NCI-H2107 treated with DMSO at 0.1 percent for 48 hours (cell line): ENCODE measurements at regions not wholly inside any gene's neighbourhood (a gene's known extent, or its start where the extent isn't known, plus 50 kb on each side); places are given as distances from the start of the nearest gene placed in this dataset.

Experiments
- DNase-seq: peaks from one replicate; lab custom pipeline; 2025; ENCODE audit not compliant: unreplicated experiment; lab: John Stamatoyannopoulos, UW

DNA sequence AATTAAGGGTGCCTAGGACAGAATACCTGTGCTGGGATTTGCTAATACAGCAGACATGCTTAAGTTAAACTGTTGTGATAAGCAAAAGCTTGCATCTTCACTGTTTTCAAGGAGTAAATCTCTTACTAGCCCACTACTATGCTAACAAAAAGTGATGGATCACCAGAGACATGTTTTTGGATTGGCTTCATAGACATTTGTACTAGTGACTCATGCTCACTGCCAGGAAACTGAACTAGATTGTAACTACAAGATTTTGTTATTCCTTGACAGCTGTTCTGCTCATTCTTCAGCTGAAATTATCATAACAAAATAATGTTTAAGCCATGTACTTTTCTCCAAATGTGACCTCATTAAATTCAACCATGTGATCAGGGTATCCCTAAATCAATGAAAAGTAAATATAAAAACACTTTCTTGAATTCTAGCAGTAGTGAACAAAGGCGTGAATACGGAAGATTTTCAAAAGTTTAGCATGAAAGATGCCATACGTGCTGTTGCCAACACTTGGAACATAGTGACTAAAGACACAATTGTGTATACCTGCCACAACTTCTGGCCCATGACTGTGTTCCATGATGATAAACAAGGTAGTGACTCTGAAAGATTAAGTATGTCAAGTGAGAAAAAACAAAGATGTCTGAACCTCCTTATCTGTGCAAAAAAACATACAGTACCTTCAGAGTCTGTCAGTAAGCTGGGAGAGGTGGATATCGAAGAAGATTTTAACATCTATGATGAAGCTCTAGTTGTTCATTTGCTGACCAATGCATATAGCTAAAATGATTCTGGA lies 154.0 kb downstream of the BTC start:
- no peak for DNase-seq

DNA sequence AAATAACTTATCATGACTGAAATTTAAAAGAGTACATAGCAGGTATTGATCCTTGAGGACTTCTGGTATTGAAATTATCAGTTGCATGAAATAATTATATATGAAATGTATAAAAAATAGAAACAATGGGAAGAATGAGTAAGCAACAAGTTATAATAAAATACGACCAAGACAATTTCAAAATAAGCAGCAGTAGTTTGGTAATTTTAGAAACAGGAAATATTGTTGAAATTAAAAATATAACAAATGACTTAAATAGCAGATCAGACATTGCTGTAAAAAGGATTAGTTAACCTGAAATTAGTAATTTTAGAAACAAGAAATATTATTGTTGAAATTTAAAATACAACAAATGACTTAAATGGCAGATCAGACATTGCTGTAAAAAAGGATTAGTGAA lies 152.3 kb downstream of the BTC start:
- DNase-seq = no peak

DNA sequence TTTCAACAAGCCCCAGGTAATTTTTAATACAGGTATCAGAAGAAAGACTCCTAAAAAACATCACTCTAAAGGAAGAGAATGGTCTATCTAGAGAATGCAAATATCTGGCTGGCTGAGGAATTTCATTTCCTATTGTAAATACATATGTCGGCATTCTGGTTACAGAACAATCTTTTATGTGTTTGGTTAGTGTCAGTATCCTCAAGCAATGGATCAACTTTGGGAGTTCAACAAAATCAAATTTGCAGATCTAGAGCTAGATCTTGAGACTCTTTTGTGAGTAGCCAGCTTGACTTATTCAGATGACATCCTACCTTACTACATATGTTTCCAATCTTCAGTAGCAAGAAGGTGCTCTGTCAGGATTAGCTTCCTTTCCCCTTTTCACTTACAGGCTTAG lies 145.1 kb downstream of the BTC start:
- no peak for DNase-seq

DNA sequence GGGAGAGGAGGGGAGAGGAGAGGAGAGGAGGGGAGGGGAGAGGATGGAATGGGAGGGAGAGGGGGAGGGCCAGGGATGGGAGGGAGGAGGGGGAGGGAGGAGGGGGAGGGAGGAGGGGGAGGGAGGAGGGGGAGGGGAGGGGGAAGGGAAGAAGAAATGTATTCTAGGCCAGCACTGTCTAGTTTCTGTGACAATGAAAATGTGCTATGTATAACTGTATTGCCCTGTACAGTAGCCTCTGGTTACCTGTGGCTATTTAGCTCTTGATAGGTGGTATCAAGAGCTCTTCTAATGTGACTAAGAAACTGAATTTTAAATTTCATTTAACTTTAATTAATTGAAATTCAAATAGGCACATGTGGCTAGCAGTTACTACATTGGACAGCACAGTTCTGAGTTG lies 143.1 kb downstream of the BTC start:
- no peak for DNase-seq

DNA sequence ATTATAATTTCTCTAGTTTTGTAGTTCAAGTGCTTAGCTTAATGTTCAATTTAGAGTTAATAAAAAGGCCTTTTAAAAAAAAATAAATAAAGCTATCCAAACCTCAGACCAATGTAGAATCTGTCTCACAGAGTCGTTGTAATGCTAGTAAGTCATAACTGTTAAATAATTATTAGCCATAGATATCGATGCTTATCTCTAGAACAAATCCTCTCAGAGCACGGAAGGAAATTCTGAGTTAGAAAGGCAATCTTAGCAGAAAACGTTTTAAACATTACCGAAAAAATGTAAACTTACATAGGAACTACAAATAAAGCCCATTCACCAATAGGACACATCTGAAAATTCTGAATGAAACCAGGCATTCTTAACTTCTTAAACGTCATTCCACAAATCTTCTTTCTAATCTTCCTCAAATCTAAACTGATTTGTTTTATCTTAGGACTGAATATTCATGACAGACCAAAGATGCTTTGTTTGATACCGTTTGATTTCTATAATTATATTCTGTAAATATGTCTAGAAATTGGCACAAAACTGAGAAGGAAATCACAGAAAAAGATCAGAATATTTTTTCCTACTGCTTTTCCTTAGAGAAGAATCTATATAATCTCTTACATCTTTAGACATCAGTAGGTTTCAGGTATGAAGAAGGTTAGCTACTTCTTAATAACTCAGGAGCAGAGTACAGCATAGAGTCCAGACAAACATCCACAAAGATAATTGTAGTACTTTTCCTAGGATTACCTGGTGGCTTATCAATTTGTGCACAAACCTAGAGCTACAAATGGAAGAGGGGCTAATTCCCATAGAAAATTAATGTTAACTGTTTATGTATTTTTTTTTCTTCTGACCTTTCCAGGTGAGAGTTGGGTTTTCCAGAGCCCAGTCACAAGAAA lies 140.7 kb downstream of the BTC start:
- DNase-seq = no peak

DNA sequence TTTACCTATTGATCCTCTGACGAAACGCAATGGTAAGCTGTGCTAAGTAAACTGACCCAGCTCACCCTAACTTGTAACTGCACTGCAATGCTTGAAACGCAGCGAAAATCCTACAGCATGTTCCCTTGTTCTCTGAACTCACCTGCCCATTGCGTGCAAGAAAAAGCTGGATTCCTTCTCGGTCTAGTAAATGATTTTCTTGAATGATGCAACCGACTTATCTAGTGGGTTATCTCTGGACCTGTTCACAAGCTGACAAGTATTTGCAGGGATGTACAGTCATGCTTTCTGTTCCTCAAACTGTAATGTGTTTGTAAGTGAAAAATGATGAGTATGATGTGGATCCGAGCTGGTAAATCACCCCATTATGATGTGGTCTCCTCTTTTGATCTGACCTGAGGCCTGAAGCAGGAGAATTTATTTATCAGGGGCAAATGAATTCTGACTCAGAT lies 140.1 kb downstream of the BTC start:
- no peak for DNase-seq

DNA sequence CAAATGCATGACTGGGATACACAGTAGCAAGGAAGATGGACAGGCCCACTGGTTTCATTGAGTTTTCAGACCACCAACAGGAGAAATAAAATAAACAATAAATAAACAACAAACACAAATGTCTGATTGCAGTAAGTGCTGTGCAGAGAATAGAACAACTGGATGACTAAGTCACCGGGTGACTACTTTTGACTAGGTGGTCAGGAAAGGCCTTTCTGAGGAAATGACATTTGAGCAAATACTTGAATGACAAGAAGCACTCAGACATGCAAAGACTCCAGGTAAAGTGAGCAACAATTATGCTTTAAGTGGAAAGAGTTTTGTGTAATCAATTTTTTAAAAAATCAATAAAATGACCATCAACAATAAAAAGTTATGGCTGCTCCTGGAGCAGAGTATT lies 137.7 kb downstream of the BTC start:
- DNase-seq = no peak

DNA sequence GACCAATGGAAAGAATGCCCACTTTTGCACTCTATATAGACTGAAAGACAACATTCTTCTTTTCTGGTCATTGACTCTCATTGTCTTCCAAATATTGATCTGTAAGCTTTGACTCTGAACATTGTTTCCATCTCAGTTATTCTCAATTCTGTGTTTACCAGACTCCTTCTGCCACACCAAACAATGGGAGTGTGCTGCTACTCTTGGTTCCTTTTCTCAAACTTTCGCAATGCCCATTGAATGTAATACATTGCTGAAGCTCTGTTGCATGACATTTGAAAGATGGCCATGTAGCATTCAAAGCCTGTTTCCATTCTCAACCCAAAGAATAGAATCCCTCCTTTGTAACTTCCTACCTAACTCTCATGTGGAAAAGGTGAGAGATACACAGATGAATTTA lies 136.2 kb downstream of the BTC start:
- DNase-seq = no peak

DNA sequence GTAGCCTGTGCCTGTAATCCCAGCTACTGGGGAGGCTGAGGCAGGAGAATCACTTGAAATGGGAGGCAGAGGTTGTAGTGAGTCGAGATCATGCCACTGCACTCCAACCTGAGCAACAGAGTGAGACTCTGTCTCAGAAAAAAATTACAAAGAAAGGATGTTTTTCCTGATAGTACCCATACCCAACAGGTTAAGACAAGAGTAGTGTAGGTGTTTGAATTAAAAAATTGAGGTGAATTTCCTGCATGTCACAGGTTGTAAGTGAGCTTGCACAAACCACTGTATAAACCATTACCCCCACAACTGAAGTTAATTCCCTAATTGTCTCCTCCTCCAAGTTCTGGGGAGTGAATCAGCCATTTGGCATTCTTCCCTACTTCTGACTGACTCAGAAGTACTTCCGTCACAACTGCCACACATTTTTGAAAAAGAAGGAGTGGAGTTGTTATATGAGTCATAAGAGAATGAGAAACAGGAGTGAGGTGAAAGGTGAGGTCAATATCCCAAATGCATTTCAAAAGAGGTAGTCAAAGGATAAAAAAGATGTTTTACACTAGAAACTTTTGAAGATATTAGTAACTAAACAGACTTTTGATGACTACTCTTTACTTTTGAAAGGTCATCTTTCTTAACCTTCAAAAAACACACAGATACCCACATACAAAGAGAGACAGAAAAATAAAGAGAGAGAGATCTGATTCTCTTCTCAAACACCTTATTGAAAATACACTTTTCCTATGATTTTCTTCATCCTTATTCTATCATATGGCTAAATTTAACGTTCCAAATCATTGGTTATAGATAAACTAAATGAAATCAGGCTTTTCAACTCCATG lies 134.5 kb downstream of the BTC start:
- no peak for DNase-seq

DNA sequence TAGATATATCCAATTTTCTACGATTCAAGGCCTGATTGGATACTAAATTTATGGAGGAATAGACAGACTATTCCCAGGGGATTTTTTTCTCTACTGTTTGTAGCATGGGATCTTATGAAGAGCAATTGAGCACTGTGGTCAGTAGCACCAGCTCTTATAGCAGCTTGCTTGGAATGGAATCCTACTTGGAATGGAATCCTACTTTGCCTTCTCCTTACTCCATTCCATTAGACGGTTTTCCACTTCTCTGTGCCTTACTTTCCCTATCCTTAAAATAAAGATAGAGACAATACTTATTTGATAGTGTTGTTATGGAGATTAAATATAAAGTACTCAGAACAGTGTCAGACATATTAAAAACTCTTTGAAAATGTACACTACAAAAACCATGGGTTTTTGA lies 133.5 kb downstream of the BTC start:
- DNase-seq = no peak

DNA sequence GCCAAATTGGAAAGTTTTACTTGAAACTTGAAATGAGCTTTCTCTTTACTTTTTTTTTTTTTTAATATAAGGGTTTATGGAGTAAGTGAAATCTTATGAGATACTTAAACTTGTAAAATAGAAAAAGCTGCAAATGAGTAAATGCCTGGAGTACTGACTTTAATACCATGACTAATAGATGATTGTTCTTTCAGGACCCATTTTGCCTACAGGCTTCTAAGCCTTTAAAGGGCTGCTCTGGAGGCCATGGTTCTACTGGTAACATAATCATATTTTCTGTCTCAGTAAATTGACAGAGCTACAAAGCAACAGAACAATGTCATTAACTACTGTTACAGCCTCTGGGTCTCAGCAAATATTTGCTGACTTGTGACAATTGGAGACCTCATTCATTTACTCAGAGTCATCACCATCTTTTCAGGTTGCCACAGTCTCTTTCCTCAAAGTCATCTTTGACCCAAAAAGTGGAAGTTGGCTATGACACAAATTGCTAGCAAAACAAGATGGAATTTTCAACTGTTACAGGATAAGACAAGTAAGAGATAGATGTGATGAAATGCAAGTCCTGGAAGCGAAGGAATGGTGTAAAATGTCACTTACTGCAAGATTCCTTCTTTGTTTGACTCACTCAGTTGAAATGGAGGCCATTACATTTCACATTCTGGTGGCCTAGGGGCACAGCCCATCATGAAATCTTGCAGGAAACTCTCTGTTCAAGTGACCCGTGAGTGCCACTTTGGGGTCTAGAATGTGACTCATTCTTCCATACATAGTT lies 132.7 kb downstream of the BTC start:
- no peak for DNase-seq

DNA sequence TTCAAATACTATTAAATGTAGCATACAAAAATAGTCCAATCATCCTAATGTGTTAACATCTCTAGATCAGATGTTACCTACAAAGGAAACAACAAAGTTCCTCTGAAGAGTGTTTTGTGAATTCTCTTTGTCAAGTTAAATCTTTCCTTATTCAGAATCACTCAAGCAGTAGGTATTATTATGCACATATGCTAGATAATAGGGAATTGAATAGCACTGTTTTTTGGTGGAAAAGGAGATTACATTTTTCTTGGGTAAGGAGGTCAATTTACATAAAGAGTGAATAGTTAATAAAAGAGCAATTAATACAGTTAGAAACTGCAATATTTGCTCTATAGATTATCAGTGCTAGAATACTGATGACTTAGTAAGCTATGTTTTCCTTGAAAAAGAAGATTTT lies 130.7 kb downstream of the BTC start:
- DNase-seq = no peak

DNA sequence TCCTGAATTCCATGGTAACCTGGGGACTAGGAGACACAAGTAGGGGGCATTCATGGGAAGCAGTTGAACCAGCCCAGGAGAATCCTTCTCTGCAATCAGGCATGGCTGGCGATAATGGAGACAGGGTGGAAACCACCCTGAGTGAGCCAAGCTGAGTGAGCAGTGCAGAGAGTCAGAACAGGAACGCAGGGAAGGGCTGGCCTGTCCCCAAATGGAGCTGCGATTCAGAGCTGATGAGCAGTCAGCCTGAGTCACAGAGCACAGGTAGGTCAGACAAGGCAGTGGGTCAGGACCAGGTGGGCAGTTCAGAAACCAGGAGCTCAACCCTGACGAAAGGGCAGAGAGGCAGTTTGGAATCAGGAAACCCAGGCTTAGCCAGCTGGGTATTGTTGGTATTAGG lies 129.0 kb downstream of the BTC start:
- no peak for DNase-seq

DNA sequence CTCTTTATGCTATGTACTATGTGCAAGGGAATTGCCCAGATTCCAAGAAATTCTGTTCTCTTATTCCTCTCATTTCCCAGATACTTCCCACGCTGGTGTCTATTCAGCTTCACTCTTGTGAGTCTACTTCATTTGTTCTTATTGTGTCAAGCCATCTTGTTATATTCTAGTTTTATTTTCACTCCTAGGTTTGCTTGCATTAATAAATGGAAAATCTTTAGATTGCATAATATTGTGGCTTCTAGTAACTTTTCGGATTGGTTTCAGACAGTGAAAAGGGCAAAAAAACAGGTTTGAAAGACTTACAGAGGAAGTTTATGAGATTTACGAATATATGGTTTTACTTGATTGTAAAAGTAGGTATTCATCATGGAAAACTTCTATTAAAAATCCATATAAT lies 128.4 kb downstream of the BTC start:
- DNase-seq = no peak

DNA sequence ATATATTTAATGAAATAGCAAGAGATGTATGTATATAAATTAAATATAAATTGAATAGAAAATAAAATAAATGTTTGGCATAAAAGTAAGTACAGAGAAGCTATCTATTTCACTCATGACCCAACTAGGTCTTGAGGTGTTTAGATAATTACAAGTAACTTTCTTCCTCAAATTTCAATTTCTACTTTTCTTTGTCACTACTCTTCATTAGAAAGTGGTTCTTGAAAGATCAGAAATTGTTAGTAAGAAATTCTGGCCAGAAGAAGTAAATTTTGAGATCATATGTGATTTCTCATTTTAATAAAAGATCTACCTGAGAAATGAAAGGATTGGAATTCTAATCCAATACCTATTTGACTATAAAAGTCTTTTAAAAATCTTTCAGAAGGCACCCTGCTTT lies 126.9 kb downstream of the BTC start:
- DNase-seq = no peak

DNA sequence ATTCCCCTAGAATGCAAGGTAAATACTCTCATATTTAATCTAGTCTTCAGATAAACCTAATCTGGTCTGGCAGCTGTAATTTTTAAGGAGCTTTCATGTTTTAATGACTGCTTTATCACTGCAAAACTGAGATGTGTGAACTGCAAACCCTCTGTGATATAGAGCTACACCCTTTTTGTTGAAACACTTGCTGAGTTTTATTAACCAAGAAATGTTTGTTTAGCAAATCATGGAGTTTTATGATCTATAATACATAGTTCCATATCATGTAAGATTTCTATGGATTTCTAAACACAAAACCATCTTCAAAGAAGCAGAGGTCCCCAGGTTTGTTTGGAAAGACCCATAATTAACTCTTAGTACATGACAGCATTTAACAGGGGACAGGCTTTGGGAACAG lies 126.4 kb downstream of the BTC start:
- DNase-seq = no peak

DNA sequence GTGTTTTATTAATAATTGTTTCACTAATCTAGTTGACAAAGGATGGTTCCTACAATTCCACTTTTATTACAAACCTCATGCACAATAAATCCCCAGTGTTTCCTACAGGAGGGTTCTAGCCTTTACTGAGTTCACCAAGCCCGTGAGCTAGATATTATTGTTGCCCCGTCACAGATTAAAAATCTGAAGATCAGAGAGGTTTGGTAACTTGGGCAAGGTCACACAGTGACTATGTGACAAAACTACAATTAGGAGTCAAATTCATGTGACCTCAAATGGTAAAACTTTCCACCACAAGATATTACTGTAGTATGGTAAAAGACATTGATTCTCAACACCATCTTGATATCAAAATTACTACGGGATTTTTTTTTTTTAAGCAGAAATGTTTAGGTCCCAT lies 124.6 kb downstream of the BTC start:
- DNase-seq = no peak

DNA sequence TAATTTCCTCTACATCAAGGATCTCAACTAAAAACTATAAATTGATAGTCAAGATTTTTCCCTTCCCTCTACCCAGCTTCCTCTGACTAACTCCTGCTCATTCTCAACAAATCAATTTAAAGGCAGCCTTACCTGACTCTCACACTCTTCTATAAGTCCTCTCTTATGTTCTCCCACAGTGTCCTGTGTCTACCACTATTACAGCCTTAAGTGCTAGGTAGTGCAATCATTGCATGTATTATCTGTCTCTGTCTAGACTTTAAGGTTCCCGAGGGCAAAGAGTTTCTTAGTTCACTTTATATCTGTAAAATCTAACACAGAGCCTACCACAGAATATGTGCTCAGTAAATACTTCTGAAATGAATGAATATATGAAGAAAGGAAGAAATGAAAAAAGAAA lies 123.7 kb downstream of the BTC start:
- no peak for DNase-seq

DNA sequence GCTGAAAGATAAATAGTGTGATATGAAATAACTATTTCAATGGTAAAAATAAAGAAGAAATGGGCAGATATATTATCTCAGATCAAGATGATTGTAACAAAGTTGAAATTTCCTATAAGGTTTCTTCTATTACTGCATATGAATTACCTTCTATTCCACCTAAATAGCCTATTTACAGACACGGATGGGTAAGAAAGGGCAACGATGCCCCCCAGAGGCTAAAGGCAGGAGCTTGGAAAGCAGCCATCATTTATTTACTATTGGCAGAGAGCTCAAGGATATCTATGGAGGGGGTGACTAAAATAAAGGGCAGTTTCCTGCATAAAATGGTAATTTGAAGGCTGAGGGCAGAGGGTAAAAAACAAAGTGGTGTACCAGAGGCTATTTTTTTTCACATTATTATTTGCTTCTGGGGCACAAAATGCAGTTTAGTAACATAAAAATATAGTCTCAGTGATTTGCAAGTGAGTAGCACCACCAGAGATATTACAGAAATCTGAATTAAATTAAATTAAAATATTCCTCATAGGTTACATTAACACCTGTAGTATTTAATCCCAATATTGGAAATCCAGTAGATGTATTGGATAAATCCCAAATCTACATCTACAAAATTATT lies 123.1 kb downstream of the BTC start:
- no peak for DNase-seq

DNA sequence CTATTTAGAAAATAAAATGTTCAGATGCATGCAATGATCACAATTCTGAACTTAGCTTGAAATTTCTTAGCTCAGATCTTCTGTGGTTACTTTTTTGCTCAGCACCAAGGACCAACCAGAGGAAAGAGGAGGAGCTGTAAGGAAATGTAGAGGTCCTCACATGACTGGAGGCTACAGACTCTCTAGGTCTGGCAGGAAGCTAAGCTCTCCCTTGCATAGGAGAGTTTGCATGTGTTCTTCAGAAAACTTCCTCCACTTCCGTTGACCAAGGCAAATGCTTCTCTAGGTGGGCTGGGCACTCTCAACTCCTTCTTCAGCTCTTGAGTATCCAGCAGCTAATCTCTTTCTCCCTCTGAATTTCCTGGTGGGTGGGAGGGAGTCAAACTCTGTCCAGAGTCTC lies 119.6 kb downstream of the BTC start:
- no peak for DNase-seq
